AG08395 (cell line): ENCODE measurements at regions not wholly inside any gene's neighbourhood (a gene's known extent, or its start where the extent isn't known, plus 50 kb on each side); places are given as distances from the start of the nearest gene placed in this dataset.

Experiments
- DNase-seq: peaks from one replicate; pipeline ENCODE4 v3.0.0; 2012; ENCODE audit warnings: mixed read lengths, low spot score

- DNase-seq: peak; percentile 16
Measured at GRCh38 chr2:164178835-164179465, 442.3 kb downstream of the GRB14 start.

GRCh38 chr2:164164602-164165001, 428.8 kb upstream of the FIGN start:
- DNase-seq: no peak

GRCh38 chr2:164155558-164155957, 419.8 kb upstream of the FIGN start:
- DNase-seq: no peak

- DNase-seq: no peak
Measured at GRCh38 chr2:164151522-164151921, 415.7 kb upstream of the FIGN start.

DNA sequence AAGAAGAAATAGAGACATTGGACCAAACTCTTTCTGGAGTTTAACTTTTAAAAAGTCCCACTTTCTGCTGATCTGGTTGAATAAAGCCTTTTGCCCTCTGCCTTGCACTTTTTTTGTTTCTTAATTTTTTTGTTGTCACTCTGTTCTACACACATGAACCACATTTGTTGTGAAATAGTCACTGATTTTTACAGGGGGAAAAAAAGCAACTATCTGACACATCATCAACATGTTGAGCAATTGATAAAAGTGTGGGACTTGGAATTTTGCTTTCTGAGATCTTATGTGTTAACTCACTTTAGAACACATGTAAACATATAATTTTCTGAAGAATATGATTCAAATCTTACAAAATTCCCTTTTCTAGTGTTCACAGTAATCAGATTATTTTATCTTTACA, 414.8 kb upstream of the FIGN start:
- no peak for DNase-seq

GRCh38 chr2:164146441-164146840, 410.6 kb upstream of the FIGN start:
- DNase-seq: no peak

- peak; percentile 41 for DNase-seq
Measured at GRCh38 chr2:164145093-164145987, 409.5 kb upstream of the FIGN start.

DNA sequence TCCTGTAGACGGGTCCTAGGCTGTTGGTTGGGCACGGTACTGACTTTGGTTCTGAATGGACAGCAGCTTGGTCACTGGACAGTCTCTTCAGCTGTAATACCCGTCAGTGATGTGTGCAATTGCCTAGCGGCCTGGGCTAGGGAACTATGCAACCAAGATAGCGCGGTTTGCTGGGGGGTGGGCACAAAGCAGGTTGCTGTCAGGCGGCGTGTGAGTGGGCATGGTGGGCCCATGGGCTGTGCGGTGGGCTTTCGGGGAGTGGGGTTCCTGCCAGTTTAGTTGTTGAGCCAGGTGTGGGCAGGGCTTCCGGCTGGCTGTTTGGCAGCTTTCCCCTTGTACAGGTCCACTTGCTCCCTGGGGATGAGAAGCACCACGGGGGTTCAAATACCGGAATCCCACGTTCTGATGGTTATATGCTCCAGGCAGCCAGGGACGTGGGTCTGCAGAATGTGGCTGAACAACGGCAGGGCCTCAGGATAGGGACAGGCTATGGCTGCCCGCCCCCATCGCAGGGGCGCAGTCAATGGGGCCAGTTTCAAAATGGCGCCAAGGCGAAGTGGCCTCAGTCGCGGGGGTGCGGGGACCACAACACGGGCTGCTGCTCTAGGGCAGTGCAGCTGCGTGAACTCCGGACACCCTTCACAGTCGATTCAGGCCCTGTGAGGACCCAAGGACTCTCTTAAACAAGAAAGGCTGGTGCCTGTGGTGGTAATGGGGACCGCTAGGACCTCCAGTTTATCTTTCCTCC, 407.5 kb upstream of the FIGN start:
- no peak for DNase-seq

DNA sequence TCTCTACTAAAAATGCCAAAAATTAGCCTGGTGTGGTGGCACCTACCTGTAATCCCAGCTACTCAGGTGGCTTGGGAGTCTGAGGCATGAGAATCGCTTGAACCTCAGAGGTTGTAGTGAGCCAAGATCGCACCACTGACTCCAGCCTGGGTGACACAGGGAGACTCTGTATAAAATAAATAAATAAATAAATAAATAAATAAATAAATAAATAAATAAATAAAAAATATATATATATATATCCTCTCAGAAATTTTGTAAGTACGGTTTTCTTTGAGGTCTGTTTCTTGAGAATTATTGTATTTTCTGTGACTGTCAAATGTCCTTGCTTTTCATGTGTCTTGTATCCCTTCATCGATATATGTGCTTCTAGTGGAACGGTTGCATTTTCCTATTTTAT, 406.9 kb upstream of the FIGN start:
- no peak for DNase-seq

- no peak for DNase-seq
Measured at GRCh38 chr2:164141271-164141670, 405.5 kb upstream of the FIGN start.

- no peak for DNase-seq
Measured at GRCh38 chr2:164138750-164139149, 402.9 kb upstream of the FIGN start.

GRCh38 chr2:164134336-164134735, 398.5 kb upstream of the FIGN start:
- no peak for DNase-seq

GRCh38 chr2:164127971-164128527, 392.2 kb upstream of the FIGN start:
- DNase-seq: no peak

- no peak for DNase-seq
Measured at GRCh38 chr2:164126960-164127660, 391.3 kb upstream of the FIGN start.

DNA sequence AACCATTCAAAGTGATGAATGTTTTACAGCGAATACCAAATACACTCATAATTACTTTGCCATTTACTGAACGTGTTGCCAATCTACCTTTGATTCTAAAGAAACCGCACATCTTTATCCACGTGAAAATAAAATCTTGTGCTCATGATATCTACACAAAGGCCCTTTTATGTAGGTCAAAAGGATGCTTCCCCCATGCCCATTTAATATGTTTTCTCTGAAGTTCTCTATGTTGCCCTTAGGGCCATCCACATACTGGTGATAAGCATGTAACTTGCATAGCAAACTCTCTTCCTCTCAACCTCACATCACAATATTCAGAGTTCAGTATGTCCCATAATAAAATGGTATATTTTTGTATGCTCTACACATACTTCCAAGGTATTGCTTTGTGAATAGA, 380.0 kb upstream of the FIGN start:
- DNase-seq: no peak

DNA sequence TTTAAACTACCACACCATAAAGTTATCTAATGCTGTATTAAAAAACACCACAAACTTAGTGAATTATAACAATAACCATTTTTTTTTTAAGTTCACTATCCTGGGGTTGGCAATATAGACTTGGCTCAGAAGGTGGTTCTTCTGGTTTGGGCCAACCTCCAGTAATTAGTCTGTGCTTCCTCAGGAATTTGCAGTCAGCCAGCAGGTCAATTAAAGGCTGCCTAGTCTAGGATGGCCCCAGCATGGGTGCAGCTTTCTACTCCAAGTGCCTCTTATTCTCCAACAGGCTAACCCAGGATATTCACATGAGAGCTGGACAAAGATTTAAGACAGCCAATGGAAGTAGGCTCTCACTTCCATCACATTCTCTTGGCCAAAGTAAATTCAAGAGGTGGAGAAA, 379.1 kb upstream of the FIGN start:
- DNase-seq: no peak

GRCh38 chr2:164112105-164112504, 376.3 kb upstream of the FIGN start:
- no peak for DNase-seq

- no peak for DNase-seq
Measured at GRCh38 chr2:164110515-164110914, 374.7 kb upstream of the FIGN start.

GRCh38 chr2:164109006-164109405, 373.2 kb upstream of the FIGN start:
- DNase-seq: no peak

GRCh38 chr2:164103271-164103670, 367.5 kb upstream of the FIGN start:
- DNase-seq: no peak

- no peak for DNase-seq
Measured at GRCh38 chr2:164102366-164102765, 366.6 kb upstream of the FIGN start.

- no peak for DNase-seq
Measured at GRCh38 chr2:164091673-164092072, 355.9 kb upstream of the FIGN start.
